Astrocyte (in vitro differentiated cells and primary cell): ENCODE measurements at regions not wholly inside any gene's neighbourhood (a gene's known extent, or its start where the extent isn't known, plus 50 kb on each side); places are given as distances from the start of the nearest gene placed in this dataset.

ENCODE experiments used
- CTCF ChIP-seq: IDR thresholded peaks from 2 replicates; pipeline ENCODE4 v1.5.1; 2011; ENCODE audit warnings: low read depth, mild to moderate bottlenecking, inconsistent platforms, low read length, moderate library complexity; ENCODE audit not compliant: insufficient read depth
- EZH2 ChIP-seq: IDR thresholded peaks from 2 replicates; pipeline ENCODE4 v1.6.1; 2012; ENCODE audit warnings: mild to moderate bottlenecking, low read length, inconsistent platforms; ENCODE audit not compliant: insufficient read depth

GRCh38 chr4:136392576-136392975, 1139.7 kb downstream of the PCDH18 start:
- TF ChIP-seq CTCF: no peak
- no peak for TF ChIP-seq EZH2
